ENCODE measurements at regions not wholly inside any gene's neighbourhood (a gene's known extent, or its start where the extent isn't known, plus 50 kb on each side); places are given as distances from the start of the nearest gene placed in this dataset.

DNA sequence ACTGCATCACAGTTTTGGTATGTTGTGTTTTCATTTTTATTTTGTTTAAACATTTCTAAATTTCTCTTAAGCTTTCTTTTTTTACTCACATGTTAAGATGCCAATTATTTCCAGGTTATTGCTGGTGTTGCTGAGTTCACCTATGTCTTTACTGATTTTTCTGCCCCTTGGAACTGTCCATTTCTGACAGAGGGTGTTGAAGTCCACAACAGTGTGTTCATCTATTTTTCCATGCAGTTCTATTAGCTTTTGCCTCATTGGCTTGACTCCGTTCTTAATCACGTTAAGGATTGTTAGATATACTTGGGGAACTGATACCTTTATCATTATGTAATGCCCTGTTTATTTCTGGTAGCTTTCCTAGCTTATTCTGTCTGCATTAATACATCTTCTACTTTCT lies 158.0 kb upstream of the TCERG1L start:
- DNase-seq (no peak), ATAC-seq (no peak)
- H3K4me1 ChIP-seq (ENCODE audit: low read depth) = no peaks in the 10 kb centered on the region
- no peaks in the 10 kb centered on the region for H3K9me3 ChIP-seq
- H3K36me3 ChIP-seq (ENCODE audit: low read depth) = no peaks in the 10 kb centered on the region
- no peak overlapping the region for H3K4me3 ChIP-seq
- TF ChIP-seq, protein P1, sequence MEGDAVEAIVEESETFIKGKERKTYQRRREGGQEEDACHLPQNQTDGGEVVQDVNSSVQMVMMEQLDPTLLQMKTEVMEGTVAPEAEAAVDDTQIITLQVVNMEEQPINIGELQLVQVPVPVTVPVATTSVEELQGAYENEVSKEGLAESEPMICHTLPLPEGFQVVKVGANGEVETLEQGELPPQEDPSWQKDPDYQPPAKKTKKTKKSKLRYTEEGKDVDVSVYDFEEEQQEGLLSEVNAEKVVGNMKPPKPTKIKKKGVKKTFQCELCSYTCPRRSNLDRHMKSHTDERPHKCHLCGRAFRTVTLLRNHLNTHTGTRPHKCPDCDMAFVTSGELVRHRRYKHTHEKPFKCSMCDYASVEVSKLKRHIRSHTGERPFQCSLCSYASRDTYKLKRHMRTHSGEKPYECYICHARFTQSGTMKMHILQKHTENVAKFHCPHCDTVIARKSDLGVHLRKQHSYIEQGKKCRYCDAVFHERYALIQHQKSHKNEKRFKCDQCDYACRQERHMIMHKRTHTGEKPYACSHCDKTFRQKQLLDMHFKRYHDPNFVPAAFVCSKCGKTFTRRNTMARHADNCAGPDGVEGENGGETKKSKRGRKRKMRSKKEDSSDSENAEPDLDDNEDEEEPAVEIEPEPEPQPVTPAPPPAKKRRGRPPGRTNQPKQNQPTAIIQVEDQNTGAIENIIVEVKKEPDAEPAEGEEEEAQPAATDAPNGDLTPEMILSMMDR (IDR thresholded peaks at IDR 0.05) = no peak
- intact Hi-C loops (cut with DNase I, micrococcal nuclease) = no loop called here

DNA sequence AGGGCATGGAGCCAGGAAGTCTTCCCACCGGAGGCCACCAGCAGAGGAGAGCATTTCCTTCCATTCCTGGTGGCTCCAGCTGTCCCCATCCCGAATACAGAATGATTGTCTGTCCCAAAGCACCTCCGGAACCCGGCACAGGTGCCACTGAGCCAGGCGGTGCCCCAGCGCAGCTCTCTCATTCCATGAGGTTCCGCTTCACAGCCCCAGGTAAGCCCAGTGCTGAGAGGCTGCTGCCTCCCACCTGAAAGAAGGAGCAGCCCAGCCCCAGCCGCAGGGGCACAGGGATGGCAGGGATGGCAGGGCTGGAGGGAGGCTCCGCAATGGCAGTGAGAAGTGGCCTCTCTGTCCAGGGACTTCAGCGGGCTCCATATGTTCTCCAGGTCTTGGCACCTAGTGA lies 162.1 kb upstream of the TCERG1L start:
- intact Hi-C loops (cut with DNase I, micrococcal nuclease) = no loop called here
- no peak for ATAC-seq
- H3K4me1 ChIP-seq (ENCODE audit: low read depth) = no peaks in the 10 kb centered on the region
- DNase-seq = no peak
- TF ChIP-seq, protein P1 (IDR thresholded peaks at IDR 0.05) = no peak
- H3K36me3 ChIP-seq (ENCODE audit: low read depth) = no peaks in the 10 kb centered on the region
- H3K9me3 ChIP-seq = peaks cover 2% of the 10 kb centered on the region
- no peak overlapping the region for H3K4me3 ChIP-seq

DNA sequence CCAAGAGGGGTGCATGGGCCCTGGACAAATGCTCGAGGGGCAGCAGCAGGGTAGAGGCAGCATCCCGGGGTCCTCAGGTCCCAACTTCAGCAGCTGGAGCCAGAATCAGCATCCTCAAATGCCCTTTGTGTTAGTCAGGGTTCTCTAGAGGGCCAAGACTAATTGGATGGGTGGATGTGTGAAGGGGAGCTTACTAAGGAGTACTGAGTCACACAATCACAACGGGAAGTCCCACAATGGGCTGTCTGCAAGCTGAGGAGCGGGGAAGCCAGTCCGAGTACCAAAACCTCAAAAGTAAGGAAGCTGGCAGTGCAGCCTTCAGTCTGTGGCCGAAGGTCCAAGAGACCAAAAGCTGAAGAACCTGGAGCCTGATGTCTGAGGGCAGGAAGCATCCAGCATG lies 162.9 kb upstream of the TCERG1L start:
- intact Hi-C loops (cut with DNase I, micrococcal nuclease) = no loop called here
- H3K9me3 ChIP-seq = peaks cover 2% of the 10 kb centered on the region
- no peaks in the 10 kb centered on the region for H3K36me3 ChIP-seq (ENCODE audit: low read depth)
- TF ChIP-seq, protein P1 (IDR thresholded peaks at IDR 0.05) = no peak
- DNase-seq (no peak), ATAC-seq (no peak)
- H3K4me3 ChIP-seq = no peak overlapping the region
- H3K4me1 ChIP-seq (ENCODE audit: low read depth) = no peaks in the 10 kb centered on the region

DNA sequence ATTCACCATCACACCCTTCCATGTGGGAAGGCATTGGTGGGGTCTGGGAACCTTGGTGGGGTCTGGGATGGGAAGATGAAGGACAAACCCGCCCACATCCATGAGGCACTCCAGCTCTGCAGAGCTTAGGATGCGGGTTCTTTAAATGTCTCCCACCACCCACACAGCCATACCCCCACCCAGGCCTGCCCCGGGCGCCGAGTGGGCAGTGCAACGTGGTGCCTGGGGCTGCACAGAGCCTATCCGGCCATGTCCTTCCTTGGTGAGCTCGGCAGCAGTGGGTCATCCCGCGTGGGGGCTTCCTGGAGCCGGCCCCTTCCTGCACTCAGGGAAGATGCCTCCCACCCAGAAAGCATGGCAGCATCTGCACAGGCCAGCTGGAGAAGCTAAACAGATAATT lies 163.5 kb upstream of the TCERG1L start:
- intact Hi-C loops (cut with DNase I, micrococcal nuclease) = no loop called here
- no peak for ATAC-seq
- Histone ChIP-seq H3K36me3 (ENCODE audit: low read depth) (no peaks in the 10 kb centered on the region), H3K4me1 (ENCODE audit: low read depth) (no peaks in the 10 kb centered on the region), H3K9me3 (peaks cover 2% of the 10 kb centered on the region), H3K4me3 (no peak overlapping the region)
- DNase-seq = no peak
- TF ChIP-seq, protein P1 (IDR thresholded peaks at IDR 0.05) = no peak

DNA sequence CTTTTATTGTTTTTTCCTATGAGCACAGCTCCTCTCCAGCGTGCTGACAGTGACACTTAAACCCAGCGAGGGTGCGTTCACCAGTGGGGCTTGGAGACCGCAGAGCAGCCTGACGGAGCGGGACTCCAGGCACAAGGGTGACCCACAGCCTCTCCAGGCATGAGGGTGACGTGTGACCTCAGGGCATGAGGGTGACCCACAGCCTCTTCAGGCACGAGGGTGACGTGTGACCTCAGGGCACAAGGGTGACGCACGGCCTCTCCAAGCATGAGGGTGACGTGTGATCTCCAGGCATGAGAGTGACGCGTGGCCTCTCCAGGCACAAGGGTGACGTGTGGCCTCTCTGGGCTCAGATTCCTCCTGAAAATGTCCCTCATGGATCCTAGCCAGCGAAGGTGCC lies 164.3 kb upstream of the TCERG1L start:
- intact Hi-C loops (cut with DNase I, micrococcal nuclease) = no loop called here
- H3K36me3 ChIP-seq (ENCODE audit: low read depth) = no peaks in the 10 kb centered on the region
- H3K4me1 ChIP-seq (ENCODE audit: low read depth) = no peaks in the 10 kb centered on the region
- DNase-seq (no peak), ATAC-seq (no peak)
- peaks cover 2% of the 10 kb centered on the region for H3K9me3 ChIP-seq
- TF ChIP-seq, protein P1 (IDR thresholded peaks at IDR 0.05) = no peak
- H3K4me3 ChIP-seq = no peak overlapping the region

DNA sequence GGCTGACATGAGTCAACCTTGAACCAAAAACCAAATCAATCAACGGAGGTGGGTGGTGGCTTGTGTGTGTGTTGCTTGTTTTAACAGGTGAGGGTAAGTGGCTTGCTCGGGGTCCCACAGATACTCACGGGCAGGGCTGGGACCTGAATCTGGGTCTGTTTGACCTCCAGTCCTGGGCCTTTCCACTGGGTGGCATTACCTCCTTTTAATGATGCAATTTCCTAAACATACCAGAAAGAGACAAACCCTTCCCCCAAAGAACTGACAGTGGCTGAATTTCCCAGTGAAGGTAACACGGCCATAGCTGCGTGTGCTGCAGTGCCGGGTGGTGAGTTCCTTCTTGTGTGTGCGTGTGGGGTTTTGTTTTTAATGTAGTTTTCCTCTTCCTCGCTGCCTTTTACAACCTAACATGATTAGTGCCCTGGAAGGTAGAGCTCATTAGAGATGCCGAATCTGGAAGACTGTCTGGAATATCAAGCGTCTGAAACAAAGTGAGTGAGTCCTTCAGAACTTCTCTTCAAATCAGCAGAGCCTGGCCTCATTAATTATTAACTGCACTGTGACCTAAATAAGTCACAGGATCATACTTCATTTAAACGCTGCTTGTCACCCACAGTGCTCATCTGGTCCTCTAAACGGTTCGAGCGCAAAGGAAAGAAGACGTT lies 166.1 kb upstream of the TCERG1L start:
- DNase-seq = no peak

More for the DNA sequence above, 166.1 kb upstream of the TCERG1L start:
- H3K4me1 ChIP-seq (ENCODE audit: low read depth) = no peaks in the 10 kb centered on the region
- H3K4me3 ChIP-seq = no peak overlapping the region
- TF ChIP-seq, protein P1 (IDR thresholded peaks at IDR 0.05) = no peak
- no peaks in the 10 kb centered on the region for H3K36me3 ChIP-seq (ENCODE audit: low read depth)
- intact Hi-C loops (cut with DNase I, micrococcal nuclease) = no loop called here
- ATAC-seq = no peak
- H3K9me3 ChIP-seq = peaks cover 2% of the 10 kb centered on the region

Data from mucosa of descending colon (tissue), 3 donors.